OCI-LY1 (cell line): ENCODE measurements at regions not wholly inside any gene's neighbourhood (a gene's known extent, or its start where the extent isn't known, plus 50 kb on each side); places are given as distances from the start of the nearest gene placed in this dataset.

Experiments
- H2AFZ ChIP-seq: fragments of 200-600 bp; sonication (generic), shearing (Covaris generic); 2 replicates; pipeline ENCODE4 v1.6.0; 2014; ENCODE audit warnings: antibody characterized with exemption, mild to moderate bottlenecking, low read length
- H3F3A ChIP-seq: fragments of 200-600 bp; sonication (generic), shearing (Covaris generic); 2 replicates; pipeline ENCODE4 v1.6.0; 2014; ENCODE audit warnings: mild to moderate bottlenecking, antibody characterized with exemption, low read length, moderate library complexity; ENCODE audit not compliant: insufficient read depth
- H3K27ac ChIP-seq: fragments of 200-600 bp; sonication (generic); 2 replicates; pipeline ENCODE4 v1.5.1; 2014; ENCODE audit warnings: low read length, mixed run types, mild to moderate bottlenecking, low read depth; ENCODE audit not compliant: poor library complexity, severe bottlenecking
- H3K27me3 ChIP-seq: fragments of 200-600 bp; sonication (generic); 2 replicates; pipeline ENCODE4 v1.6.0; 2014; ENCODE audit warnings: antibody characterized with exemption, mild to moderate bottlenecking, low read length, moderate library complexity; ENCODE audit not compliant: insufficient read depth
- H3K36me3 ChIP-seq: fragments of 200-600 bp; sonication (generic); 2 replicates; pipeline ENCODE4 v1.6.1; 2014; ENCODE audit warnings: mild to moderate bottlenecking, antibody characterized with exemption, low read length, moderate library complexity, mixed read lengths; ENCODE audit not compliant: insufficient read depth
- H3K4me1 ChIP-seq: fragments of 200-600 bp; sonication (generic); 2 replicates; pipeline ENCODE4 v1.5.1; 2014; ENCODE audit warnings: mild to moderate bottlenecking, low read length, moderate library complexity; ENCODE audit not compliant: insufficient read depth, severe bottlenecking
- H3K4me2 ChIP-seq: fragments of 200-600 bp; sonication (generic), shearing (Covaris generic); 2 replicates; pipeline ENCODE4 v1.6.1; 2014; ENCODE audit warnings: low read length
- H3K4me3 ChIP-seq: fragments of 200-600 bp; sonication (generic); 2 replicates; pipeline ENCODE4 v1.5.1; 2014; ENCODE audit warnings: low read length, low read depth, mild to moderate bottlenecking, mixed read lengths; ENCODE audit not compliant: poor library complexity, severe bottlenecking
- H3K79me2 ChIP-seq: fragments of 200-600 bp; shearing (Covaris generic); 2 replicates; pipeline ENCODE4 v1.6.1; 2016; ENCODE audit warnings: mixed run types, low read length, mixed read lengths; ENCODE audit not compliant: insufficient read depth
- H3K9ac ChIP-seq: fragments of 200-600 bp; sonication (generic), shearing (Covaris generic); 2 replicates; pipeline ENCODE4 v1.6.1; 2014; ENCODE audit warnings: mild to moderate bottlenecking, low read length, mixed read lengths
- H3K9me2 ChIP-seq: fragments of 200-600 bp; sonication (generic), shearing (Covaris generic); 2 replicates; pipeline ENCODE4 v1.6.1; 2014; ENCODE audit warnings: low read depth, mild to moderate bottlenecking, low read length, mixed read lengths
- H3K9me3 ChIP-seq: fragments of 200-600 bp; shearing (Covaris generic); 2 replicates; pipeline ENCODE4 v1.6.1; 2014; ENCODE audit warnings: low read length, mixed read lengths
- H4K20me1 ChIP-seq: fragments of 200-600 bp; sonication (generic), shearing (Covaris generic); 2 replicates; pipeline ENCODE4 v1.6.0; 2016; ENCODE audit warnings: mild to moderate bottlenecking, low read length; ENCODE audit not compliant: insufficient read depth
- EZH2 ChIP-seq: fragments of 200-600 bp; sonication (generic), shearing (Covaris generic); IDR thresholded peaks from 2 replicates; pipeline ENCODE4 v1.8.0; 2017; ENCODE audit warnings: borderline replicate concordance, mixed run types, mild to moderate bottlenecking, antibody characterized with exemption, low read length, moderate library complexity, mixed read lengths
- TF ChIP-seq, protein P1 (sequence below): fragments of 200-600 bp; sonication (generic), shearing (Covaris generic); IDR thresholded peaks from 2 replicates; pipeline ENCODE4 v1.5.1; 2017; ENCODE audit warnings: mild to moderate bottlenecking, antibody characterized with exemption, low read length, moderate library complexity, mixed read lengths

DNA sequence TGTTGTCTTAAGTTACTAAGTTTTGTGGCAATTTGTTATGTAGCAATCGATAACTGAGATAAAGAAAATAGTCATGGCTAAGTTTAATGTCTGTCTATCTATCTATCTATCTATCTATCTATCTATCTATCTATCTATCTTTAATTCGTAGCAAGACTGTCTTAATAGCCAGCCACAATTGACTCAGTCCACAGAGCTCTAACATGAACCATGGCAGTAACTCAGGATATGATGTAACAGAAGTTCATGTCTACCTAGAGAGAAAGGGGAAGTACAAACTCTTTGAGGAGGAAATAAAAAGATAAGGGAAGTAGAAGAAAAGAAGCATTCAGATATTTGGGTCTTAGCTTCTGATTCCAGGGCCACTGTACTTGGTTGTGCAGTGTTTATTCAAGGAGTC lies 61.5 kb upstream of the FNDC3B start:
- peak overlapping the region; percentile 21; the same call in 1 of the 2 replicates for H2AFZ ChIP-seq
- no peak overlapping the region for H3K4me3 ChIP-seq
- no peak overlapping the region for H3K9ac ChIP-seq
- no peak for TF ChIP-seq EZH2
- TF ChIP-seq, protein P1, sequence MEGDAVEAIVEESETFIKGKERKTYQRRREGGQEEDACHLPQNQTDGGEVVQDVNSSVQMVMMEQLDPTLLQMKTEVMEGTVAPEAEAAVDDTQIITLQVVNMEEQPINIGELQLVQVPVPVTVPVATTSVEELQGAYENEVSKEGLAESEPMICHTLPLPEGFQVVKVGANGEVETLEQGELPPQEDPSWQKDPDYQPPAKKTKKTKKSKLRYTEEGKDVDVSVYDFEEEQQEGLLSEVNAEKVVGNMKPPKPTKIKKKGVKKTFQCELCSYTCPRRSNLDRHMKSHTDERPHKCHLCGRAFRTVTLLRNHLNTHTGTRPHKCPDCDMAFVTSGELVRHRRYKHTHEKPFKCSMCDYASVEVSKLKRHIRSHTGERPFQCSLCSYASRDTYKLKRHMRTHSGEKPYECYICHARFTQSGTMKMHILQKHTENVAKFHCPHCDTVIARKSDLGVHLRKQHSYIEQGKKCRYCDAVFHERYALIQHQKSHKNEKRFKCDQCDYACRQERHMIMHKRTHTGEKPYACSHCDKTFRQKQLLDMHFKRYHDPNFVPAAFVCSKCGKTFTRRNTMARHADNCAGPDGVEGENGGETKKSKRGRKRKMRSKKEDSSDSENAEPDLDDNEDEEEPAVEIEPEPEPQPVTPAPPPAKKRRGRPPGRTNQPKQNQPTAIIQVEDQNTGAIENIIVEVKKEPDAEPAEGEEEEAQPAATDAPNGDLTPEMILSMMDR, result no peak
- H3K36me3 ChIP-seq, result no peaks in the 10 kb centered on the region
- no peaks in the 10 kb centered on the region for H3K27me3 ChIP-seq
- H4K20me1 ChIP-seq, result no peaks in the 10 kb centered on the region
- no peaks in the 10 kb centered on the region for H3K4me1 ChIP-seq
- no peaks in the 10 kb centered on the region for H3F3A ChIP-seq
- no peak overlapping the region for H3K27ac ChIP-seq
- H3K9me3 ChIP-seq, result no peaks in the 10 kb centered on the region
- H3K4me2 ChIP-seq, result no peak overlapping the region
- no peaks in the 10 kb centered on the region for H3K79me2 ChIP-seq
- no peaks in the 10 kb centered on the region for H3K9me2 ChIP-seq

DNA sequence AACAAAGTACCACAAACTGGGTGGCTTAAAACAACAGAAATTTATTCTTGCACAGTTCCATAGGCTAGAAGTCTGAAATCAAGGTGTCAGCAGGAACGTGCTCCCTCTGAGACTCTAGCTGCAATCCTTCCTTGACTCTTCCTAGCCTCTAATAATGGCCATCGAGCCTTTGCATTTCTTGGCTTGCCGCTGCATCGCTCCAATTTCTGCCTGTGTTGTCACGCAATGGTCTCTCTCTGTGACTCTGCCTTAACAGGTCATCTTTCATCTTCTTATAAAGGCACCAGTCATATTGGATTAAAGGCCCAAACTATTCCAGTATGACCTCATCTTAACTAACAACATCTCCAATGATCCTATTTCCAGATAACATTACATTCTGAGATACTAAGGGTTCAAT lies 61.0 kb upstream of the FNDC3B start:
- no peak overlapping the region for H3K27ac ChIP-seq
- H3K9me3 ChIP-seq, result no peaks in the 10 kb centered on the region
- H3K36me3 ChIP-seq, result no peaks in the 10 kb centered on the region
- H3K4me1 ChIP-seq, result no peaks in the 10 kb centered on the region
- H3K9ac ChIP-seq, result no peak overlapping the region
- H3F3A ChIP-seq, result no peaks in the 10 kb centered on the region
- H3K9me2 ChIP-seq, result no peaks in the 10 kb centered on the region
- no peak overlapping the region for H2AFZ ChIP-seq
- TF ChIP-seq, protein P1, result no peak
- TF ChIP-seq EZH2, result no peak
- no peaks in the 10 kb centered on the region for H3K27me3 ChIP-seq
- H3K4me3 ChIP-seq, result no peak overlapping the region
- no peak overlapping the region for H3K4me2 ChIP-seq
- no peaks in the 10 kb centered on the region for H3K79me2 ChIP-seq
- no peaks in the 10 kb centered on the region for H4K20me1 ChIP-seq

DNA sequence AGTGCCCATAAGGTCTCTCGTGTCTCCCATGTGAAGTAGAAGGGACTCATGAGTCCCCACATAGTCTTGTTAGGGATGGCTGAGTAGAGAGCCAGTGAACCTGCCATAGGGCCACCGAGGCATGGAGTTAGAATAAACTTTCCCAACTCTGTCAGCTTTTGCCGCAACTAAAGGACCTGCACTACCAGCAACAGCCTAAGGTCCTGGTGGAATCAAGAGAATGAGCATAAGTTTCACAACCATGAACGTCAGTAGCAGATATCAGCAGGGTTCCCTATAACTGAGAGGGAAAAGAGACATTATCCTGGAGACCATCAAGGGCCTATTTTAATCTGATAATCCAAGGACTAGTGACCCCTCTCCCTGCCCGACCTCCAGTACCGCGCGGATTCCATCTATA lies 60.3 kb upstream of the FNDC3B start:
- Histone ChIP-seq H3K9me3 (no peaks in the 10 kb centered on the region), H3K79me2 (no peaks in the 10 kb centered on the region), H3K27ac (no peak overlapping the region), H3K9me2 (no peaks in the 10 kb centered on the region), H4K20me1 (no peaks in the 10 kb centered on the region), H3F3A (no peaks in the 10 kb centered on the region), H3K4me1 (no peaks in the 10 kb centered on the region), H3K36me3 (no peaks in the 10 kb centered on the region), H3K4me2 (no peak overlapping the region), H3K27me3 (no peaks in the 10 kb centered on the region), H2AFZ (no peak overlapping the region), H3K9ac (no peak overlapping the region), H3K4me3 (no peak overlapping the region)
- TF ChIP-seq, protein P1, result no peak
- no peak for TF ChIP-seq EZH2
